HepG2 (cell line): ENCODE measurements at regions not wholly inside any gene's neighbourhood (a gene's known extent, or its start where the extent isn't known, plus 50 kb on each side); places are given as distances from the start of the nearest gene placed in this dataset.

ENCODE experiments used
- ATAC-seq: fragments of 200-7000 bp; cut with Tn5 transposase; 3 replicates; pipeline ENCODE4 v1.9.1; 2020; ENCODE audit warnings: mild to moderate bottlenecking, moderate library complexity
- BruUV-seq: library from RNA; stranded (reverse); fragments of 400-500 nt; replicated peaks from 2 replicates; lab custom pipeline; 2021; lab: Mats Ljungman, UMichigan
- CTCF ChIA-PET: fragments of 300-600 bp; formaldehyde crosslinking; extraction: SDS; loops from one replicate; lab custom pipeline; 2021; ENCODE audit warnings: low total read pairs, inconsistent platforms, low intra/inter-chr PET ratio; lab: Yijun Ruan, JAX
- POLR2A ChIA-PET: fragments of 350-600 bp; sonication (Branson Sonifier 250); formaldehyde crosslinking; loops from one replicate; lab custom pipeline; 2020; ENCODE audit warnings: antibody characterized with exemption, inconsistent platforms; lab: Yijun Ruan, JAX
- DNase-seq: peaks from one replicate; pipeline ENCODE4 v3.0.0-alpha.2; 2015; ENCODE audit warnings: low spot score
- FAIRE-seq: peaks from 3 replicates; lab custom pipeline; 2011; peaks lifted over from hg19 to GRCh38; lab: Jason Lieb, UNC
- H2AFZ ChIP-seq: one replicate; pipeline ENCODE4 v1.6.1; 2011; ENCODE audit warnings: low read length, inconsistent platforms
- H3K27ac ChIP-seq: fragments of 300-600 bp; 3 replicates; pipeline ENCODE4 v1.8.0; 2011; ENCODE audit warnings: mixed run types, mild to moderate bottlenecking, mixed read lengths, low read length, inconsistent platforms; ENCODE audit not compliant: insufficient read depth; ENCODE audit errors: extremely low read length
- H3K27me3 ChIP-seq, 2 experiments: fragments of 200-600 bp in 1 of 2; 2 replicates in 1 of 2; 3 replicates in 1 of 2; pipeline versions ENCODE4 v1.6.0 to v1.8.0; 2011; ENCODE audit warnings: low read length in 2 of 2, mild to moderate bottlenecking in 2 of 2, moderate library complexity in 2 of 2, inconsistent platforms in 1 of 2; ENCODE audit not compliant: insufficient read depth in 2 of 2, control insufficient read depth in 1 of 2
- H3K36me3 ChIP-seq, 2 experiments: fragments of 200-600 bp in 1 of 2; replicated peaks in 1 of 2; 2 replicates in 1 of 2; 3 replicates in 1 of 2; pipeline versions ENCODE4 v1.5.1 to v1.8.0; 2011; ENCODE audit warnings: low read length in 2 of 2, inconsistent platforms in 1 of 2; ENCODE audit not compliant: insufficient read depth in 2 of 2, control insufficient read depth in 1 of 2
- H3K4me1 ChIP-seq: 2 replicates; pipeline ENCODE4 v1.5.1; 2012; ENCODE audit warnings: low read length, inconsistent platforms; ENCODE audit not compliant: insufficient read depth
- H3K4me2 ChIP-seq: 2 replicates; pipeline ENCODE4 v1.6.0; 2011; ENCODE audit warnings: low read depth, low read length, inconsistent platforms
- H3K4me3 ChIP-seq, 3 experiments: fragments of 200-600 bp in 1 of 3; sonication (generic), shearing (Covaris generic) in 1 of 3; replicated peaks in 1 of 3; 2 replicates each; pipeline ENCODE4 v1.5.1; 2011 to 2016; ENCODE audit warnings: low read length in 3 of 3, inconsistent platforms in 2 of 3, low read depth in 2 of 3, mild to moderate bottlenecking in 2 of 3, control low read depth in 1 of 3, mixed read lengths in 1 of 3; ENCODE audit not compliant: insufficient read depth in 1 of 3
- H3K79me2 ChIP-seq: one replicate; pipeline ENCODE4 v1.6.1; 2011; ENCODE audit warnings: low read length, inconsistent platforms; ENCODE audit not compliant: insufficient read depth
- H3K9ac ChIP-seq: 2 replicates; pipeline ENCODE4 v1.6.0; 2011; ENCODE audit warnings: mild to moderate bottlenecking, low read depth, low read length, inconsistent platforms; ENCODE audit not compliant: insufficient read depth
- H3K9me3 ChIP-seq: 2 replicates; pipeline ENCODE4 v1.5.1; 2012; ENCODE audit warnings: mild to moderate bottlenecking, low read length
- H4K20me1 ChIP-seq: 2 replicates; pipeline ENCODE4 v1.6.0; 2011; ENCODE audit warnings: inconsistent platforms, mild to moderate bottlenecking, low read length, moderate library complexity; ENCODE audit not compliant: insufficient read depth
- DZIP1 ChIP-seq: sonication (generic); formaldehyde crosslinking; IDR thresholded peaks from 2 replicates; pipeline ENCODE4 v1.5.0; 2020; ENCODE audit warnings: mild to moderate bottlenecking, missing genetic modification reagents
- HMGXB3 ChIP-seq: sonication (generic); formaldehyde crosslinking; IDR thresholded peaks from 2 replicates; pipeline ENCODE4 v1.4.0; 2020; ENCODE audit warnings: missing genetic modification reagents, borderline replicate concordance
- MIER3 ChIP-seq: IDR thresholded peaks from 2 replicates; pipeline ENCODE4 v1.6.1; 2016; ENCODE audit warnings: missing compliant biosample characterization, borderline replicate concordance
- NKX3-1 ChIP-seq: sonication (generic); formaldehyde crosslinking; IDR thresholded peaks from 2 replicates; pipeline ENCODE4 v1.5.0; 2020; ENCODE audit warnings: missing genetic modification reagents
- PAXIP1 ChIP-seq: sonication (generic); formaldehyde crosslinking; conservative IDR thresholded peaks from 2 replicates; pipeline ENCODE4 v1.4.0; 2020; ENCODE audit warnings: mild to moderate bottlenecking, missing genetic modification reagents, moderate library complexity
- XRCC5 ChIP-seq: fragments of 200-400 bp; formaldehyde crosslinking; optimal IDR thresholded peaks from 2 replicates; pipeline ENCODE3; 2017; ENCODE audit warnings: mild to moderate bottlenecking, low read length
- ZBED4 ChIP-seq: sonication (generic); formaldehyde crosslinking; IDR thresholded peaks from 2 replicates; pipeline ENCODE4 v1.4.0; 2020; ENCODE audit warnings: missing genetic modification reagents, borderline replicate concordance
- ZBTB38 ChIP-seq: sonication (generic); formaldehyde crosslinking; IDR thresholded peaks from 2 replicates; pipeline ENCODE4 v1.5.1; 2020; ENCODE audit warnings: mild to moderate bottlenecking, missing genetic modification reagents
- WGBS: methylation state at CpG from one replicate; pipeline ENCODE4 v1.1.6; 2017; ENCODE audit warnings: low lambda C conversion rate; 5-methylcytosine and 5-hydroxymethylcytosine counted together
- in situ Hi-C: cut with HindIII; loops from 2 replicates; pipeline ENCODE4 v1.10.0; 2017; ENCODE audit warnings: low pct_unique_long_range_greater_than_20kb; ENCODE audit not compliant: extremely low pct_ligation_motif_present
- intact Hi-C: fragments of 100-400 bp; cut with micrococcal nuclease; formaldehyde crosslinking; loops from one replicate; pipeline ENCODE4 v1.10.0; 2022; ENCODE audit not compliant: unreplicated experiment

GRCh38 chr1:112325504-112325903, 70.5 kb upstream of the CTTNBP2NL start:
- Histone ChIP-seq H2AFZ (no peak overlapping the region), H4K20me1 (no peaks in the 10 kb centered on the region), H3K4me3 (no peak overlapping the region), H3K27ac (no peak overlapping the region), H3K9me3 (no peaks in the 10 kb centered on the region), H3K4me1 (no peaks in the 10 kb centered on the region), H3K79me2 (no peaks in the 10 kb centered on the region), H3K9ac (no peak overlapping the region), H3K27me3 (peaks cover 2 to 27% of the 10 kb centered on the region in 2 experiments; a peak in 3 of 5 replicates), H3K36me3 (no peaks in the 10 kb centered on the region), H3K4me2 (no peak overlapping the region)
- POLR2A ChIA-PET: no interaction called here
- intact Hi-C loops: no loop called here
- FAIRE-seq: no peak
- BruUV-seq: no TSS peak
- ATAC-seq: no peak; the same call in 2 of the 3 replicates
- CTCF ChIA-PET: no interaction called here
- WGBS: no CpG with 5 or more reads among the region's 15 CpGs
- in situ Hi-C loops: no loop called here
- no peak for DNase-seq
- TF ChIP-seq ZBED4: no peak
- TF ChIP-seq MIER3 (CRISPR knock-in tag): no peak
- TF ChIP-seq ZBTB38 (CRISPR knock-in tag): no peak
- TF ChIP-seq NKX3-1 (CRISPR knock-in tag): no peak
- TF ChIP-seq DZIP1: no peak
- no peak for TF ChIP-seq XRCC5
- no peak for TF ChIP-seq PAXIP1 (CRISPR knock-in tag)
- no peak for TF ChIP-seq HMGXB3
